HG03439 (cell line): ENCODE measurements at regions not wholly inside any gene's neighbourhood (a gene's known extent, or its start where the extent isn't known, plus 50 kb on each side); places are given as distances from the start of the nearest gene placed in this dataset.

Experiments used
- ATAC-seq: cut with Tn5 transposase; IDR thresholded peaks from one replicate; pipeline ENCODE4 v1.9.1; 2021; ENCODE audit warnings: mild to moderate bottlenecking, moderate library complexity; ENCODE audit not compliant: unreplicated experiment

DNA sequence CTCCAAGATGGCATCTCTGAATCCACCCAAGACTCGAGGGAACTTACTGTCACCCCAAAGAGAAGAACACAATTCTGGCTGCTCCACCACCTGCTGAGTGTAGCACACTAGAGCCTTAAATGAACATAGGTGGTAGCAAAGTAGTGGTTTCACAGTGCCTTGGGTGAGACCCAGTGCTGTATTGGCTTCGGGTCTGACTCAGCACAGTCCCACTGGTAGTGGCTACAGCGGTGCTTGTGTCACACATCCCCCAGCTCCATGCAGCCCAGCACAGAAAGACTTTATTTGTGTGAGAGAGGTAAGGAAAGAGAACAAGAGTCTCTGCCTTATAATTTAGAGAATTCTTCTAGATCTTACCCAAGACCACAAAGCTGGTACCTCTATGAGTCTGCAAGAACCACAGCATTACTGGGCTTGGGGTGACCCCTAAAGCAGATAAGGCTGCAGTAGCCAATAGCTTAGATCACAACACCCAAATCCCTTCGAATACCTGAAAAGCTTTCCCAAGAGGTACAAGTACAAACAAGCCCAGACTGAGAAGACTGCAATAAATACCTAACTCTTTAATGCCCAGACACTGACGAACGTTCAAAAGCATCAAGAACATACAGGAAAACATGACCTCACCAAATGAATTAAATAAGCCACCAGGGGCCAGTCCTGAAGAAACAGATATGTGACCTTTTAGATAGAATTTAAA, 83.3 kb upstream of the SLC38A4 start:
- ATAC-seq, result no peak

DNA sequence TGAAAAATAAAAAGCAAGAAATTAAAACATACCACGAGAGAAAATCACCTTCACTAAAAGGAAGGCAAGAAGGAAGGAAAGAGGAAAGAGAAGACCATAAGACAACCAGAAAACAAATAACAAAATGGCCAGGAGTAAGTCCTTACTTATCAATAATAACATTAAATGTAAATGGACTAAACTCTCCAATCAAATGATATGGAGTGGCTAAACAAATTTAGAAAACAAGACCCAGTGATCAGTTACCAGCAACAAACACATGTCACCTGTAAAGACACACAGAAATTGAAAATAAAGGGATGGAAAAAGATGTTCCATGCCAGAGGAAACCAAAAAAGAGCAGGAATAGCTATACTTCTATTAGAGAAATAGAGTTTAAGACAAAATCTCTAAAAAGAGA, 85.0 kb upstream of the SLC38A4 start:
- no peak for ATAC-seq

DNA sequence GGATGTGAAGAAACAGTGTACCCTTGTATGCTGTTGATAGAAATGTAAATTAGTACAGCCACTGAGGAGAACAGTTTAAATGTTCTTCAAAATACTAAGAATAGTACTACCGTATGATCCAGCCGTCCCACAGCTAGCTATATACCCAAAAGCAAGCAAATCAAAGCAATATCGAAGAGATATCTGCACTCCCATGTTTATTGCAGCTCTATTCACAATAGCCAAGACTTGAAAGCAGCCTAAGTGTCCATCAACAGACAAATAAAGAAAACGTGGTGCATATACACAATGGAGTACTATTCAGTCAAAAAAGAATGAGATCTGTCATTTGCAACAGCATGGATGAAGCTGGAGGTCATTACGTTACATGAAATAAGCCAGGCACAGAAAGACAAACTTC, 88.5 kb upstream of the SLC38A4 start:
- ATAC-seq, result no peak

DNA sequence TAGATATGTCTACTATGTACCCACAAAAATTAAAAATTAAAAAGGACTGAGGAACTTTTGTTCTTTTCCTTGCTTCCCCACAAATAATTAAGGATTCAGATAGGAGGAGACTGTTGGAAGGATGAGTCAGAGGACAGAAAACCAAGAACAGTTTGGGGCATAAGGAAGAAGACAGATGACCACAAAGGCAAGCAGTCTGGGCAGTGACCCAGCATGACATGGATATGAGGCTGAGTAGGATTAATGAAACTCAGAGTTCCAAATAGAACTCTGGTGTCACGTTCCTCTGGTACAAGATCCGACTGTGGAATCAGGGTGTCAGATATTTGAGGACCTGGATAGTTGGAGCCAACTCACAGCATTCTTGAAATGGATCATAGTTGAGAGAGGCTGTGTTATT, 89.3 kb upstream of the SLC38A4 start:
- ATAC-seq, result no peak

DNA sequence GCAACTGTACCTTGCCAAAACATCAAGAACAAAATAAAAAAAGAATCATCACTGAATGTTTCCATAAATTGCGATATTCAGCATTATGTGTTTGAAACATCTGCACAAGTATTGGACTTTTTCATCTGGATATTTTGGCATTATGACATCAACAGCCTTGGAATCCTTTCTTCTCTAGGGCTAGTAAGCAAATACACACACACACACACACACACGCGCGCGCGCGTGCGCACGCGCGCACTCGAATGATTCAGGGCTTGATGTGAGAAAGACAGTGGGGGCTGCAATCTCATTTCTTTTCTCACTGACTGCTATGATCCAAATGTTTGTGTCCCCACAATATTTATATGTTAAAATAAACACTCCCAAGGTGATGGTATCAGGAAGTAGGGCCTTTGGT, 90.0 kb upstream of the SLC38A4 start:
- ATAC-seq, result no peak

DNA sequence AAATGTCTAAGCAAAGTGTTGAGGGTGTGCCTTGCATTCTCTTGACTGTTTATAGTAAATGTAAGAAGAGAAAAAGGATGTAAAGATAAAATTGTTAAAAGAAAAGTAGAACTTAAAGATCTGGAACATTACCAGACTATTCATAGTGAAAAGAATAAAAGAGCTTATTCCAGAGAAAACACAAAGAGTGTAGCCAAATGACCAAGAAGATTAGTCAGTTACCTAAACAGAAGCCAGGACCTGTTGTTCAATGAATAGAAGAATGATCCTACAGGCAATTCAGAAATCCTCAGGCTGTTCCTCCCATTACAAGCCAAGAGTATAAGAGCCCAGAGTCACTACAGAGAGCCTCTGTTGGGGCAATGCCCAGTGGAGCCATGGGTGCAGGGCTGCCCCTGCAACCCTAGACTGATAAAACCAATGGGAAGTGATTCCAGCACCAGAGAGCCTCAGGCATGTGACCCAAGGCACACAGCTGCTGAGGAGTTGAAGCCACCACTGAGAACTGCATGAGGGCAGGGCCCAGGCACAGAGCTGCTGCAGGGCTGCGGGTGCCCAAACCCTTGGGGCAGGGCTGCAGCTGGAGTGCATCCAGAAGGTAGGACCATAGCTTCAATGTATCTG, 91.1 kb upstream of the SLC38A4 start:
- ATAC-seq, result no peak

DNA sequence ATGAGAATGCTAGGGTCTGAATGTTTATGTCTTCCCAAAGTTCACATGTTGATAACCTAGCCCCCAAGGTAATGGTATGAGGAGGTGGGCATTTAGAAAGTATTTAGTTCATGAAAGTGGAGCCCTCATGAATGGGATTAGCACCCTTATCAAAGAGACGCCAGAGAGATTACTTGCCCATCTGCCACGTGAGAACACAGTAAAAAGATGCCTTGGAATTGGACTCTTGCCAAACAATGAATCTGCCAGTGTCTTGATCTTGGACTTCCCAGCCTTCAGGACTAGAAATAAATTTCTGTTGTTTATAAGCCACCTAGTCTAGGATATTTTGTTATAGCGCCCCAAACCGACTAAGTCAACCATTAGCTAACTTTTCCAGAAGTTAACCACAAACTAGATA, 92.0 kb upstream of the SLC38A4 start:
- no peak for ATAC-seq

DNA sequence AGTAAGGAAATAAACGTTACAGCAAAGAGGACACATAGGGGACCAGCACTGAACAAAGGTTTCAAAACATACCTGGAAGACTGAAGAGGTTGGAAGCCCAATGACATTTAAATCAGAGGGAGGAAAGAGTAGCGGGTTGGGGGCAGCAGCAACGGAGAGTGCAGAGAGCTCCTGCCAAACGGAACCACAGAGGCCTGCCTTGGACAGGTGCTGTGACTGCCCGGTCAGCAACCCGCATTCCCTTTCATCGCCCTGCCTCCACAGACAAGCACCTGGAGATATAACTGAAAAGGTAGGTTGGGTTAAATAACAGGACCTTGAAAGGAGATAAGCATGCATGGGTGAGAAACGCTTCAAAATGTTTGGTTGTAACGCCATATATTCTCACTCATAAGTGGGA, 92.8 kb upstream of the SLC38A4 start:
- no peak for ATAC-seq

DNA sequence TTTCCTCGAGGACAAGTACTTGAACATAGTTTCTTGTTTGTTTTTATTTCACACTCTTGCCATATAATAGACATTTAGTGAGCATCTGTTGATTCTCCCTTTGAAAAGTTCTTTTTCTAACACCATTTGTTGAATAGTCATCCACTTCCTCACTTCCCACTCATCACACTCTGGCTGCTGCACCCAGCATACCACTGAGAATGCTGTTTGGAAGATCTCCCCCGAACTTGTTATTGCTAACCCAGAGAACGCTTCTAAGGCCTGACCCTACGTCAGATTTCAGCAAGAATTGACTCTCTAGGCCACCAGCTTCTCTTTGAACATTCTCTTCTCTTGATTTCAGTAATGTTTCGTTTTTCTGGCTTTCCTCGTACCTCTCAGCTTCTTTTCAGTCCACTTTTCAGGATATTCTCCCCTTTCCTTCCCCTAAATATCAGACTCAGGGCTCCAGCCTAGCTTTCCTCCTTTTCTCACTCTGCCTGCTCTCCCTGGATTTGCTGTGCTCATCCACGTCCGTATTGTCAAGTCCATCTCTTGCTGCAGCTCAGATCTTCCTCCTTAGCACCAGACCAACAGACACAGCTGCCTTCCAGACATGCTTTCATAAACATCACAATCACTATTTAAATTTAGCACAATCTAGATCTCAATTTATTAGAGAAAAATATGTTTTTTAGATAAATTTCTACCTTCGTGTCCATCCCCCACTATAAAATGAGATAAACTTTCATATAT, 94.0 kb upstream of the SLC38A4 start:
- ATAC-seq, result no peak

DNA sequence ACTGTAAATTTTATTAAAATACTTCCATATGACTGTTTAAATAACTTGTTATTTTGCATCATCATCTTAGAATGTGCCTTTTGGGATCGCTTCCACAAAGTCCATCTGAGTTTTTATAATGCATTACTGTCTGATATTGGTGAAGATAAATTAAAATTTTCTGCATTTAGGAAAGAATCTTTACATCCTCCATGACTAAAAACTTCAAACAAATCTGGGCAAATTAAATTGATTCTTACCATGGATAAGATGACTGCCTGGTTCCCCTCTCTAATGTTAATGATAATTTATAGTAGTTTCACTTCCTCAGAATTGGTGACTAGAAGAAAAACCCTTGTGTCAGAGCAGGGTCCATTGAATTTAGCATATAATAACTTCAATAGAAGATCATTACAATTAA, 94.7 kb upstream of the SLC38A4 start:
- no peak for ATAC-seq

DNA sequence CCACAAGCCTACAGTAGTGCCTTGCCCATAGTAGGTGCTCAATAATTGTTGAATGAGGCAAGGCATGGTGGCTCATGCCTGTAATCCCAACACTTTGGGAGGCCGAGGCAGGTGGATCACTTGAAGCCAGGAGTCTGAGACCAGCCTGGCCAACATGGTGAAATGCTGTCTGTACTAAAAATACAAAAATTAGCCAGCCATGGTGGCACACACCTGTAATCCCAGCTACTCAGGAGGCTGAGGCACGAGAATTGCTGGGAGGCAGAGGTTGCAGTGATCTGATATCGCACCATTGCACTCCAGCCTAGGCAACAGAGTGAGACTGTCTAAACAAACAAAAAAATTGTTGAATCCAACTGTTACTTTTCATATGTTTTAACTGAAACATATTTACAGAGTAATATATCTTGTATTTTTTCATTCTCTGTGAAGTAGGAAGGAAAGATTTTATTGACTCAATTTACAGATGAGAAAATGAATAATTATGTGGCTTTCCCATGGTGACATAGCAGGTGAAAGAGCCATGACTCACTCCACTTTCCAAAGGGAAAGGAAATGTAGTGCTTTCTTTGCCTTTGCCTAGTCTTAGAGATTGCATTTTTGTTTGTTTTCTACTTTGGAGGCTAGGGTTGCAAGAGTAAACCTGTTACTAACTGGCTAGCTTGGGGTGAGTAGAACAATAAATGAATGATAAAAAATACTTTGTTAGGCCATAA, 95.4 kb upstream of the SLC38A4 start:
- no peak for ATAC-seq

DNA sequence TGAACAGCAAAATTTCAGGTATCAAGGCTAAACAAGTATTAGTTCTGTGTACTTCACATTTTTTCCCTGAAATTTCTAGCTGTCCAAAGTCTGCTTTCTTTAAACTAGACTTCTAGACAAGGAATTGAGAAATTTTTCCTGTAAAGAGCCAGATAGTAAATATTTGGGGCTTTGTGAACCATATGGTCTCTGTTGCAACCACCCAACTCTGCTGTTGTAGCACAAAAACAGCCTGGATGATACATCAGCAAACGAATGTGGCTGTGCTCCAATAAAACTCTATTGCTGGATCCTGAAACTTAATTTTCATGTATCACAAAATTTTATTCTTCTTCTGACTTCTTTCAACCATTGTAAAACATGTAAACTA, 96.0 kb upstream of the SLC38A4 start:
- ATAC-seq, result no peak

DNA sequence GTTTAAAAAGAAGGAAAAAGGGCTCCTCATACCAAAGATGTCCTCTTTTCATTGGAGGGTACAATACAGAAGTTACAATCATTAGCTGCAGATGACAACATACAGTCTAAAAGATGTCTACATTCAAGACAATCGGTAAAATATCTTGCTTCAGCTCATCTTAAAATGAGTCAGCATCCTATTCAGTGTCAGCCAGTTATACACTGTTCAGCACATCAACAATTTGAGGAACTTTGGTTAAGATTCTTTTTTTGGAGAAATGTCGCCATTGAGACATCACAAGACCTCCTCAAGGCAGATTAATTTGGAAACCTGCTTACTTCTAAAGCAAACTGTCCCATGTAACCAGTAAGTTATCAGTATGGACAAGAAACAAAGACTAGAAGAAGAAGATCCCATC, 100.7 kb upstream of the SLC38A4 start:
- ATAC-seq, result no peak

DNA sequence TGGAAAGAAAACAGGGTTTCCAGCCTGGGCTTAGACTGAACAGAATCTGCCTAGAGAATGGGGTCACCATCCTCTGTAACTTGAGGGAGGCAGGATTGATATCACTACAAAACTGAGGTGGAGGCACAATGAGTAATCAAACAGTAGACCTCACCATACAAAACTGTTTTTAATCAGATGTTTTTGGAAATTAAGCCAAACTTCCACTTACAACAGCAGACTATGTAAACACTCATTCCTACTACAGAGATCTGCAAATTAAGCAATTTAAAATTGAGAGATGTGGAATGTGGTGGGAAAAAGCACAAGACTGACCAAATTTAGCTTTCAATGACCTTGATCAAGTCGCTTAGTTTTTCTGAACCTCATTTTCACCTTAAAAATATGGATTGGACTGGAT, 104.3 kb upstream of the SLC38A4 start:
- no peak for ATAC-seq

DNA sequence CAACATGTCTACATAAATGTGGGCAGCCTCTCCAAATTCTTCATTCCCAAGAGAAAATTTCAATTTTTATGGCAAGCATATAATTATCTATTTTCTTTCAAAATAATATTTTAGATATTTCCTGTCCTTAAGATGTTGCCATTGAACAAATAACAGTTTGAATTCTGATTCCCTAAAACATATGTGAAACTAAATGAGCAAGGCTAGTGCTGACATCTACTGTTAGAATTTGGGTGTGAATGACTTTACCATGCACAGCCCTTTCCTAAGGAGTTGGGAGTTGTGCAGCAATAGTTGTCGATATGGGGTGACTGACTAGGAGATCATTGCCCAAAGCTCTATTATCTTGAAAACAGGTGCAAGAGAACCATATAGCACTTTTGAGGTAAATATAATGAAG, 108.2 kb upstream of the SLC38A4 start:
- no peak for ATAC-seq

DNA sequence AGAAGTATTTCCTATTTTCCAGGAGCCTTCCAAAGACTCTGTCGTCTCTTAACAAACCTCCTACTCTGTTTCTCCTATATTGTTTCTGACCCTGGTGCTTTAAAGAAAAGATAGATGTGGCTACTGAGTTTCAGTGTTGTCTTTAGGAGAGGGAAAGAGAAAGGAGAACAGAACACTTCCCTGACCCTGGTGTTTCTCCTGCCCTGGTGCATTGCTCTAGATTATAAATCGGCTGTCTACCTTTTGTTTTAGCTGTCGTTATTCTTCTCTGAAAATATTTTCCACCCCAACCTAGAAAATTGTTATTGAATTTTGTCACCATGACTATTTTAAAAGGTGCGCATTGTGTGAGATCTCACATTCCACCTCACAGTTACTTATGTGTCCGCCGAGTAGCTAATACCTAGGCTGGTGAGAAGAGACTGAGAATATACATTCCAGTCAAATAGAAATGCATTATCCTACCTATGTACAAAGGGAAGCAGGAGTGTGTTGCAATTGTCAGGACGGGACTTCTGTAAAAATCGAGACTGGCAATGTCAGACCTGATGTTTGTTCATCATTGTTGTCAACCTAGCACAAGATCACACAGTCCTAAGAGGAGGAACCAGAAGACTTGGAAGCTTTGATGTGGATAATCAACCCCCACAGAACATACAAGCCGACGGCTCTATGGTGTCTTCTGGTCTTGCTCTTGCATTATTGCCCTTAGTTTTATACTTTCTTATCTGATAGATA, 108.7 kb upstream of the SLC38A4 start:
- ATAC-seq, result no peak

DNA sequence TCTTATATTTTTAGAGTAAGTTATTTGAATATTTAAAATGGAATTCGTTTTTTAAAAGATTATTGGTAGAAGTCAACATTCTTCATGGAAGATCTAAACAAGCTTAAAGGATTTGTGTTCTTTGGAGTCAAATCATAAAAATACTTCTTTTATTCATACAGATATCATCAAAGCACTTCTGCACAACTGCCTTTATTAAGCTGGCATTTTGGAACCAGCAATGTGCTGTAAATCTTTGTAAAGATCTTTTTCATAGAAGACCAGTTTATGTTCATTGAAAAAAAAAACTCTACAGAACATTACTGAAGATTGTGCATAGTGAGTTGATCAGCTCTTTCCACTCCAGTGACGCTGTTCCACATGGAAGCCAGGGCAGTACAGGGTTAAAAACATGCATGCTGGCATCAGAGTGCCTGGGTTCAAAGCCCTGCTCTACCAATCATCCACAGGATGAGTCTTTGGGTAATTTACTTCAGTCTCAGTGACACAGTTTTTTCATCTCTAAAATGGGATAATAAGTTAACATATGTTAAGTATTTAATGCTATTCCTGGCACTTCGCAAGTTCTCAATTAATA, 109.6 kb upstream of the SLC38A4 start:
- ATAC-seq, result no peak

DNA sequence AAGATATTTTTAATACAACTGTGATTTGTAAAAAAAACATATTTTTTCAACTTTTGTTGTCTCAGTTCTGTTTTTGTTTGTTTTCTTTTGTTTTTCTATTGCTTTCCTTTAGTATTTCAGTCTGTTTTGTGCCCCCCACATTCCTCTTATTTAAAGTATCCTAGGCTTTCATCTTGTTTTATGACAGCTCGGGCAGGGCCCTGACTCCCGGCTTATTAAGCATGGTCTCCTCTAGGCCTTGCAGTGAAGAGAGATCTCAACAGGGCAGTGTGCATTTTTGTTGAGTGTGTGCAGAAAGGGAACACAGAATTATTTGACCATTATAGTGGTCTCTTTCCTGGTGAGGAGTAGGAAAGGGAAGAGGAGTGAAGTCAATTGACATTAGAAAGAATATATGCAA, 110.2 kb upstream of the SLC38A4 start:
- ATAC-seq, result no peak

DNA sequence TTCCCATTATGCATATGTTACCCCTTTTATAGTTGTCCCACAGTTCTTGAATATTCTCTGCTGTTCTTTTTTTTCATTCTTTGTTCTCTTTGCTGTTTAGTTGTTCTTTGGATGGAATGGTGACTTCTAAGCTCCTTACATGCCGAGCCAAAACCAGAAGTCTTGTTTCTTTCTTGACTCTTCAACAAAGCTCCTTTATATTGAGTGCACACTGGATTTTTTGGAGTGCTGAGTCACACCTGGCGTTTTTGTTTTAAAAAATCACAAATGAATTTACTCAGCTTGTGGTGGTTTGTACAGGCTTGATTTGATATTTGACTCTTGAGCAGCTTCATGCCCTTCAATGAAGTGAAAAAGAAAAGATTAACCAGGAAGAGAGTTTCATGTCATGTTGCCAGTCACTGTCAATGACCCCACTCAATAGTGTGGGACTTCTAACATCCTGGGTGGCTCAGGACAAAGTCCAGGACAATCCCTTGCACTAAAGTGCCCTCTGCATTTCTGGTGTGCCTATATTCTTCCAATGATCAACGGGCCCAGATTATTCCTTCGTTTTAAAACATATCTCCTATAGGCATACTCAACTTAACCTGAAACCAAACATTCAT, 112.4 kb upstream of the SLC38A4 start:
- no peak for ATAC-seq

DNA sequence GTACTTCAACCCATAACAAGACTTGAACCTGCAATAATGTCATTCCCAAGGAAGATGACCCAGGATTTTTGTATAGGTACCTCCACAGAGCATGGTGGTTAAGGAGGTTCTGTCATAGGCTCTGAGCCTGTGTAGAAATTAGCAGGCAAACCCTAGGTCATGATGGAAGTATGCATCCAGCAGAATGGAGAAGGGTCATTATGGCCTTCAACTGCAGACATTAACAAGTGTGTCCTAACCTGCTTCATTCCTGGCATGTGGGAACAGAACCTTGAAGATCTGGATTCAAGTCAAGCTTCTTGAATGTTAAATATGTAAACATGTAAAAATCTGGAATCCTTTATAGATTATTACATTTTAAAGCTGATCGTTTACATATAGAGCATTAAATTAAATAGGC, 116.2 kb upstream of the SLC38A4 start:
- ATAC-seq, result no peak
